ENCODE measurements at regions not wholly inside any gene's neighbourhood (a gene's known extent, or its start where the extent isn't known, plus 50 kb on each side); places are given as distances from the start of the nearest gene placed in this dataset.

DNA sequence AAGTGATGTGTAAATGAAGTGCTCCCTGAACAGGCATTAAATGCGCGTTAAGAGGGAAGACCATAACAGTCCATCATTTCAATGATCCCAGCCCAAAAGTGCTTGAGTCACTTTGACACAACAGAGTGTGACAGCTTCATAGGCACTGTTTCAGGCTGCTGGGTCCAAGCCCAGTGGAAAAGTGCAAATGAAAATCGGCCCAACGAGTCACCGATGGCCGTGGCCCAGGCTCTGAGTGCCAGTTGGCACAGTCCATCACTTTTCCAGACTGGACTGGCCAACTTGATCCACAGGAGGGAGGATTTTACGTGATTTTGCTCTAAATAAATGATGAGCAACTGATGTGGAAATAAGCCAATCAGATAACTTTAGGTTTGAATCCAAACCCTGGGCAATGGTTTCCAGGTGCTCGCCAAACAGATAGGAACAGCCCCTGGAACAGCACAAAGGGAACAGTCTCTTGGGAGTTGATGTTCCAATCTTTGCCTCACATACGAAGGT lies 114.0 kb downstream of the SP3 start:
- Histone ChIP-seq H3F3A (ENCODE audit: control insufficient read depth, insufficient read depth) (no peaks in the 10 kb centered on the region), H3K4me1 (ENCODE audit: control insufficient read depth, low read length) (no peaks in the 10 kb centered on the region), H3K27me3 (ENCODE audit: control insufficient read depth, low read length) (no peaks in the 10 kb centered on the region), H3K9me2 (replicated peaks; ENCODE audit: control insufficient read depth, low read length) (no peaks in the 10 kb centered on the region), H4K20me1 (ENCODE audit: control insufficient read depth, insufficient read depth, low read depth, low read length) (no peaks in the 10 kb centered on the region), H3K4me3 (ENCODE audit: low read length) (no peak overlapping the region), H3K27ac (ENCODE audit: low read depth, low read length) (no peak overlapping the region), H3K9me3 (ENCODE audit: control insufficient read depth, insufficient read depth, low read length) (no peaks in the 10 kb centered on the region), H3K79me2 (ENCODE audit: control insufficient read depth, low read length) (no peaks in the 10 kb centered on the region), H3K36me3 (ENCODE audit: control insufficient read depth, low read length) (no peaks in the 10 kb centered on the region), H3K4me2 (ENCODE audit: low read length) (no peak overlapping the region)
- TF ChIP-seq, protein P1, sequence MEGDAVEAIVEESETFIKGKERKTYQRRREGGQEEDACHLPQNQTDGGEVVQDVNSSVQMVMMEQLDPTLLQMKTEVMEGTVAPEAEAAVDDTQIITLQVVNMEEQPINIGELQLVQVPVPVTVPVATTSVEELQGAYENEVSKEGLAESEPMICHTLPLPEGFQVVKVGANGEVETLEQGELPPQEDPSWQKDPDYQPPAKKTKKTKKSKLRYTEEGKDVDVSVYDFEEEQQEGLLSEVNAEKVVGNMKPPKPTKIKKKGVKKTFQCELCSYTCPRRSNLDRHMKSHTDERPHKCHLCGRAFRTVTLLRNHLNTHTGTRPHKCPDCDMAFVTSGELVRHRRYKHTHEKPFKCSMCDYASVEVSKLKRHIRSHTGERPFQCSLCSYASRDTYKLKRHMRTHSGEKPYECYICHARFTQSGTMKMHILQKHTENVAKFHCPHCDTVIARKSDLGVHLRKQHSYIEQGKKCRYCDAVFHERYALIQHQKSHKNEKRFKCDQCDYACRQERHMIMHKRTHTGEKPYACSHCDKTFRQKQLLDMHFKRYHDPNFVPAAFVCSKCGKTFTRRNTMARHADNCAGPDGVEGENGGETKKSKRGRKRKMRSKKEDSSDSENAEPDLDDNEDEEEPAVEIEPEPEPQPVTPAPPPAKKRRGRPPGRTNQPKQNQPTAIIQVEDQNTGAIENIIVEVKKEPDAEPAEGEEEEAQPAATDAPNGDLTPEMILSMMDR (IDR thresholded peaks at IDR 0.05; ENCODE audit: low read depth, low read length, poor library complexity, severe bottlenecking): no peak
- no peak for TF ChIP-seq EZH2phosphoT487 (IDR thresholded peaks at IDR 0.05; ENCODE audit: borderline replicate concordance, low read length)

GRCh38 chr2:173854141-173854540 lies 111.0 kb downstream of the SP3 start:
- H3K79me2 ChIP-seq (ENCODE audit: control insufficient read depth, low read length): no peaks in the 10 kb centered on the region
- no peak overlapping the region for H3K4me2 ChIP-seq (ENCODE audit: low read length)
- no peaks in the 10 kb centered on the region for H3K27me3 ChIP-seq (ENCODE audit: control insufficient read depth, low read length)
- no peaks in the 10 kb centered on the region for H4K20me1 ChIP-seq (ENCODE audit: control insufficient read depth, insufficient read depth, low read depth, low read length)
- no peaks in the 10 kb centered on the region for H3K9me3 ChIP-seq (ENCODE audit: control insufficient read depth, insufficient read depth, low read length)
- H3K36me3 ChIP-seq (ENCODE audit: control insufficient read depth, low read length): no peaks in the 10 kb centered on the region
- no peaks in the 10 kb centered on the region for H3K9me2 ChIP-seq (replicated peaks; ENCODE audit: control insufficient read depth, low read length)
- H3F3A ChIP-seq (ENCODE audit: control insufficient read depth, insufficient read depth): no peaks in the 10 kb centered on the region
- H3K4me1 ChIP-seq (ENCODE audit: control insufficient read depth, low read length): peaks cover 7% of the 10 kb centered on the region
- TF ChIP-seq, protein P1 (IDR thresholded peaks at IDR 0.05; ENCODE audit: low read depth, low read length, poor library complexity, severe bottlenecking): no peak
- no peak for TF ChIP-seq EZH2phosphoT487 (IDR thresholded peaks at IDR 0.05; ENCODE audit: borderline replicate concordance, low read length)
- H3K4me3 ChIP-seq (ENCODE audit: low read length): no peak overlapping the region
- no peak overlapping the region for H3K27ac ChIP-seq (ENCODE audit: low read depth, low read length)

DNA sequence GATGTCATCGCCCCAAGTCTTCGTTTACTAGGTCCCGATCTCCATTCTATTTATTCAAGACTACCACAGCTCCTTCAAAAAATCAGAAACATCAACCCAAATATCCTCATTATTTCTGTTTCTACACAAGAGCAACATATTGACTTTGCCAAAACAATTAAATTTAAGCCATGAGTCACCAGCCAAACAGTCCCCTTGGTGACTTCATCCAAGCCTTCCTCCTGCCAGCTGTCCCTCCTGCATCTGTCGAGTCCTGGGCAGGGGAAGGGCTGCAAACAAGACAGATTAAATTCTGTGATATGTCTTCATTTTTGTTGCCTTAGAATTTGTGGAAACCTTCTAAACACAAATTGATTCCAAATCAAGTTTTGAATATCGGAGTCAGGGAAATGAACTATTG lies 110.3 kb downstream of the SP3 start:
- H4K20me1 ChIP-seq (ENCODE audit: control insufficient read depth, insufficient read depth, low read depth, low read length): no peaks in the 10 kb centered on the region
- TF ChIP-seq, protein P1 (IDR thresholded peaks at IDR 0.05; ENCODE audit: low read depth, low read length, poor library complexity, severe bottlenecking): no peak
- no peak for TF ChIP-seq EZH2phosphoT487 (IDR thresholded peaks at IDR 0.05; ENCODE audit: borderline replicate concordance, low read length)
- H3F3A ChIP-seq (ENCODE audit: control insufficient read depth, insufficient read depth): no peaks in the 10 kb centered on the region
- no peaks in the 10 kb centered on the region for H3K27me3 ChIP-seq (ENCODE audit: control insufficient read depth, low read length)
- no peak overlapping the region for H3K4me3 ChIP-seq (ENCODE audit: low read length)
- H3K9me2 ChIP-seq (replicated peaks; ENCODE audit: control insufficient read depth, low read length): no peaks in the 10 kb centered on the region
- no peaks in the 10 kb centered on the region for H3K36me3 ChIP-seq (ENCODE audit: control insufficient read depth, low read length)
- no peaks in the 10 kb centered on the region for H3K9me3 ChIP-seq (ENCODE audit: control insufficient read depth, insufficient read depth, low read length)
- H3K4me1 ChIP-seq (ENCODE audit: control insufficient read depth, low read length): peaks cover 9% of the 10 kb centered on the region
- no peak overlapping the region for H3K4me2 ChIP-seq (ENCODE audit: low read length)
- no peaks in the 10 kb centered on the region for H3K79me2 ChIP-seq (ENCODE audit: control insufficient read depth, low read length)
- no peak overlapping the region for H3K27ac ChIP-seq (ENCODE audit: low read depth, low read length)
